ENCODE measurements at regions not wholly inside any gene's neighbourhood (a gene's known extent, or its start where the extent isn't known, plus 50 kb on each side); places are given as distances from the start of the nearest gene placed in this dataset.

GRCh38 chr6:137937834-137938233 is 70.8 kb downstream of the TNFAIP3 start:
- no peak overlapping the region for H3K9ac ChIP-seq (ENCODE audit: low read length)
- H3K9me3 ChIP-seq (ENCODE audit: low read length): no peaks in the 10 kb centered on the region
- H3K4me3 ChIP-seq (ENCODE audit: low read length): no peak overlapping the region
- no peak overlapping the region for H2AFZ ChIP-seq (ENCODE audit: low read depth, low read length)
- H3K4me2 ChIP-seq (ENCODE audit: low read length): no peak overlapping the region
- no peaks in the 10 kb centered on the region for H3K27me3 ChIP-seq (ENCODE audit: insufficient read depth, low read depth, low read length)
- no peaks in the 10 kb centered on the region for H3K79me2 ChIP-seq (replicated peaks; ENCODE audit: insufficient read depth, low read length)
- TF ChIP-seq POLR2AphosphoS5 (IDR thresholded peaks at IDR 0.05): no peak
- TF ChIP-seq MXI1 (conservative IDR thresholded peaks at IDR 0.05; ENCODE audit: poor library complexity, severe bottlenecking): no peak
- no peak for TF ChIP-seq TAF1 (IDR thresholded peaks at IDR 0.05; ENCODE audit: low read depth)
- TF ChIP-seq SMC3 (conservative IDR thresholded peaks at IDR 0.05; ENCODE audit: poor library complexity): no peak
- H3K9me2 ChIP-seq (ENCODE audit: insufficient read depth, low read length): no peaks in the 10 kb centered on the region
- no peaks in the 10 kb centered on the region for H3F3A ChIP-seq (ENCODE audit: insufficient read depth, low read length, poor library complexity, severe bottlenecking)
- H3K36me3 ChIP-seq (ENCODE audit: insufficient read depth, low read length): no peaks in the 10 kb centered on the region
- H3K27ac ChIP-seq (ENCODE audit: low read length): no peak overlapping the region
- H4K20me1 ChIP-seq (ENCODE audit: insufficient read depth): no peaks in the 10 kb centered on the region

- H3F3A ChIP-seq (ENCODE audit: insufficient read depth, low read length, poor library complexity, severe bottlenecking): no peaks in the 10 kb centered on the region
- H4K20me1 ChIP-seq (ENCODE audit: insufficient read depth): no peaks in the 10 kb centered on the region
- no peak overlapping the region for H2AFZ ChIP-seq (ENCODE audit: low read depth, low read length)
- H3K9me2 ChIP-seq (ENCODE audit: insufficient read depth, low read length): no peaks in the 10 kb centered on the region
- TF ChIP-seq SMC3 (conservative IDR thresholded peaks at IDR 0.05; ENCODE audit: poor library complexity) (no peak), RAD21 (conservative IDR thresholded peaks at IDR 0.05) (no peak), REST (IDR thresholded peaks at IDR 0.05; ENCODE audit: borderline replicate concordance) (no peak), TAF1 (IDR thresholded peaks at IDR 0.05; ENCODE audit: low read depth) (no peak), CTCF (IDR thresholded peaks at IDR 0.05; ENCODE audit: poor library complexity, severe bottlenecking) (no peak), EP300 (conservative IDR thresholded peaks at IDR 0.05; ENCODE audit: poor library complexity, severe bottlenecking) (no peak), EZH2 (IDR thresholded peaks at IDR 0.05; ENCODE audit: borderline replicate concordance, insufficient read depth, low read length, poor library complexity, severe bottlenecking) (no peak), MXI1 (conservative IDR thresholded peaks at IDR 0.05; ENCODE audit: poor library complexity, severe bottlenecking) (no peak), POLR2AphosphoS5 (IDR thresholded peaks at IDR 0.05) (no peak)
- no peak overlapping the region for H3K4me3 ChIP-seq (ENCODE audit: low read length)
- H3K4me2 ChIP-seq (ENCODE audit: low read length): no peak overlapping the region
- no peaks in the 10 kb centered on the region for H3K27me3 ChIP-seq (ENCODE audit: insufficient read depth, low read depth, low read length)
- no peaks in the 10 kb centered on the region for H3K36me3 ChIP-seq (ENCODE audit: insufficient read depth, low read length)
- H3K9me3 ChIP-seq (ENCODE audit: low read length): no peaks in the 10 kb centered on the region
- H3K9ac ChIP-seq (ENCODE audit: low read length): no peak overlapping the region
- H3K27ac ChIP-seq (ENCODE audit: low read length): no peak overlapping the region
- no peaks in the 10 kb centered on the region for H3K79me2 ChIP-seq (replicated peaks; ENCODE audit: insufficient read depth, low read length)
Observed at GRCh38 chr6:137938770-137939379, 71.8 kb downstream of the TNFAIP3 start.

Measured in neural cell (in vitro differentiated cells).